Kidney epithelial cell (primary cell): ENCODE measurements at regions not wholly inside any gene's neighbourhood (a gene's known extent, or its start where the extent isn't known, plus 50 kb on each side); places are given as distances from the start of the nearest gene placed in this dataset.

Source experiments
- DNase-seq: peaks from one replicate; pipeline ENCODE4 v3.0.0-alpha.2; 2010; ENCODE audit warnings: low read depth
- H3K27me3 ChIP-seq: 2 replicates; pipeline ENCODE4 v1.6.0; 2011; ENCODE audit warnings: low read length; ENCODE audit not compliant: control insufficient read depth, insufficient read depth
- H3K36me3 ChIP-seq: 2 replicates; pipeline ENCODE4 v1.5.1; 2011; ENCODE audit warnings: low read length; ENCODE audit not compliant: control insufficient read depth, insufficient read depth
- H3K4me3 ChIP-seq: 2 replicates; pipeline ENCODE4 v1.5.1; 2011; ENCODE audit warnings: low read depth, mild to moderate bottlenecking, control low read depth, low read length
- TF ChIP-seq, protein P1 (sequence below): IDR thresholded peaks from 2 replicates; pipeline ENCODE4 v1.5.1; 2011; ENCODE audit warnings: mild to moderate bottlenecking, moderate library complexity, low read length, control low read depth, inconsistent platforms; ENCODE audit not compliant: insufficient read depth, poor library complexity, severe bottlenecking

DNA sequence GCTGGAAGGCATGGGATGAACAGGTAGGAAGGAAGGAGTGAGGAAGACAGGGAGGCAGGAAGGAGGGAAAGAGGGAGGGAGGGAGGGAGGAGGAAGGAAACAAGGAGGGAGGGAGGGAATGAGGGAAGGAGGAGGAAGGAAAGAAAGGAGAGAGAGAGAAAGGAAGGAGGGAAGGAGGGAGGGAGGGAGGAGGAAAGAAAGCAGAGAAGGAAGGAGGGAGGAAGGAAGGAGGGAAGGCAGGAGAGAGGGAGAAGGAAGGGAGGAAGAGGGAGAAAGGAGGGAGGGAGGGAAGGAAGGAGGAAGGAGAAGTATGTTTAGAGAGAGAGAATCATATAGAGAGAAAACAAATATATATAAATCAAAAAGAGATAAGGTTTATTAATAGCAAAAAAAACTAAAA, 175.9 kb upstream of the FOXN3 start:
- TF ChIP-seq, protein P1, sequence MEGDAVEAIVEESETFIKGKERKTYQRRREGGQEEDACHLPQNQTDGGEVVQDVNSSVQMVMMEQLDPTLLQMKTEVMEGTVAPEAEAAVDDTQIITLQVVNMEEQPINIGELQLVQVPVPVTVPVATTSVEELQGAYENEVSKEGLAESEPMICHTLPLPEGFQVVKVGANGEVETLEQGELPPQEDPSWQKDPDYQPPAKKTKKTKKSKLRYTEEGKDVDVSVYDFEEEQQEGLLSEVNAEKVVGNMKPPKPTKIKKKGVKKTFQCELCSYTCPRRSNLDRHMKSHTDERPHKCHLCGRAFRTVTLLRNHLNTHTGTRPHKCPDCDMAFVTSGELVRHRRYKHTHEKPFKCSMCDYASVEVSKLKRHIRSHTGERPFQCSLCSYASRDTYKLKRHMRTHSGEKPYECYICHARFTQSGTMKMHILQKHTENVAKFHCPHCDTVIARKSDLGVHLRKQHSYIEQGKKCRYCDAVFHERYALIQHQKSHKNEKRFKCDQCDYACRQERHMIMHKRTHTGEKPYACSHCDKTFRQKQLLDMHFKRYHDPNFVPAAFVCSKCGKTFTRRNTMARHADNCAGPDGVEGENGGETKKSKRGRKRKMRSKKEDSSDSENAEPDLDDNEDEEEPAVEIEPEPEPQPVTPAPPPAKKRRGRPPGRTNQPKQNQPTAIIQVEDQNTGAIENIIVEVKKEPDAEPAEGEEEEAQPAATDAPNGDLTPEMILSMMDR = no peak
- Histone ChIP-seq H3K27me3 (no peaks in the 10 kb centered on the region), H3K4me3 (no peak overlapping the region), H3K36me3 (no peaks in the 10 kb centered on the region)
- no peak for DNase-seq

DNA sequence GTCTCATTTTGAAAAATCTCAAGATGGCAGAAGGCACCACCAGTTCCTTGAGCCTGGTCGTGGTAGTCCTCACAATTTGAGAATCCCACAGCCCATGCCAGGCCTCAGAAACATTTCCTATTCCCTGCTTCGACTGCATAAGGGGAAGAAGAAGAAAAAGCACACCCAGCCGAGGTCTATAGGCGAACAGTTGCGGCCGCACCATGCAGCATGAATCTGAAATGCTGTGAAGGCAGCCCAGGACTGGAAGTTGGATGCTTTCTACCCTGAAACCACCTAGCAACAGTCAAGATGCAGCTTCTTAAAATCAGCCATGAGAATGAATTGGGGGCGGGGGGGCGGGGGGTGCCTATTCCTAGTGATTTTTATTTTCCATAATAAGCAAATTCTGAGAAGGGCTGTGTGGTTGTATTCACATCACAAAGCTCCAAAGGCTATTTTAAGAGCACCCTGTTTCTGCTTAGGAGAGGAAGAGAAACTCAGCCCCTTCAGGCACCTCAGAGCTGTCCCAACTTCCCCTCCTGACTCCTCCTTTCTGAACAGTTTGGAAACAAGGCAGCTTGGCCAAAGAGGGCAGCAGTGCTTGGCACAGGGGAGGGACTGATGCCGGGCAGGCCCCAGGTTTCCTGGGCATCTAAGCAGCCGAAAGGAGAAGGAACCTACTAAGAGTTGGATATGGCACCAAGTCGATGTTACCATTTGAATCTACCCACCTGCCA, 172.5 kb upstream of the FOXN3 start:
- TF ChIP-seq, protein P1 = no peak
- Histone ChIP-seq H3K4me3 (no peak overlapping the region), H3K36me3 (no peaks in the 10 kb centered on the region), H3K27me3 (no peaks in the 10 kb centered on the region)
- no peak for DNase-seq

DNA sequence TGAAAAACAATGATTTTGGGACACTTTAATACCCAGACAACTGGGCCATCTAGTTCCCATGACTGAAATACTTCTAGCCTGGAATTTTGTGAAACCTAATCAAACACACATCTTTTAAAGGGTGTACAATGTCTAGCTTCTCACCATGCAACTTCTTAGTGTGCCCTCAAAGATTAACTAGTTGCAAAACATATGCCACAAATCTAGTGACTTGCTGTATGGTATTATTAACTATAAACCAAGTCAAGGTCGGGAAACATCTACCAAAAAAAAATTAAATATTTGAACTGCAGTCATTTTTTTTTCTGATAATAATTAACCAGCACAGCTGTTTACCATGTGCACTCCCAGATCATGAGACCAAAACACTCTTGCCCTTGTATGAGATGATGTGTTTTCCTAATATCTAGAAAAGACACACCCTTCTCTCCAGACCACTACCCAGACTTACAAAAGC, 171.8 kb upstream of the FOXN3 start:
- DNase-seq = no peak
- TF ChIP-seq, protein P1 = no peak
- no peaks in the 10 kb centered on the region for H3K36me3 ChIP-seq
- no peaks in the 10 kb centered on the region for H3K27me3 ChIP-seq
- no peak overlapping the region for H3K4me3 ChIP-seq

DNA sequence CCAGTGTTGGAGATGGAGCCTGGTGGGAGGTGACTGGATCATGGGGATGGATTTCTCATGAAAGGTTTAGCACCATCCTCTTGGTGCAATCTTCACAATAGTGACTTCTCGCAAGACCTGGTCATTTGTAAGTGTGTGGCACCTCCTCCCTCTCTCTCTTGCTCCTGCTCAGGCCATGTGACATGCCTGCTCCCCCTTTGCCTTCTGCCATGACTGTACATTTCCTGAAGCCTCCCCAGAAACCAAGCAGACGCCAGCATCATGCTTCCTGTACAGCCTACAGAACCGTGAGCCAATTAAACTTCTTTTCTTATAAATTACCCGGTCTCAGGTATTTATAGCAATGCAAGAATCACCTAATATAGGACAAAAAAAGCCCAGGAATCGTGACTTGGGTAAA, 171.0 kb upstream of the FOXN3 start:
- Histone ChIP-seq H3K27me3 (no peaks in the 10 kb centered on the region), H3K36me3 (no peaks in the 10 kb centered on the region), H3K4me3 (no peak overlapping the region)
- TF ChIP-seq, protein P1 = no peak
- no peak for DNase-seq

DNA sequence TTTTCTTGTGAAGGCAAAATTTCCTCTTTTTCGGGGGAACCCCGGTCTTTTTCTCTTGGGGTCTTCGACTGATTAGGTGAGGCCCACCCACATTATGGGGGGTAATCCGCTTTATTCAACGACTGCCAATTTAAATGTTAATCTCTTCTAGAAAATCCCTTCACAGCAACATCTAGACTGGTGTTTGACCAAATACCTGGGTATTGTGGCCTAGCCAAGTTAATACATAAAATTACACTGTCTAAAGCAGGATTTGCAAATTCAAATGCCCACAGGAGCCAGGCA, 170.0 kb upstream of the FOXN3 start:
- TF ChIP-seq, protein P1 = no peak
- H3K36me3 ChIP-seq = no peaks in the 10 kb centered on the region
- DNase-seq = no peak
- H3K27me3 ChIP-seq = no peaks in the 10 kb centered on the region
- no peak overlapping the region for H3K4me3 ChIP-seq
